ENCODE measurements at regions not wholly inside any gene's neighbourhood (a gene's known extent, or its start where the extent isn't known, plus 50 kb on each side); places are given as distances from the start of the nearest gene placed in this dataset.
A peak's percentile ranks its signal among the peaks of the same experiment; 100 is the strongest.

DNA sequence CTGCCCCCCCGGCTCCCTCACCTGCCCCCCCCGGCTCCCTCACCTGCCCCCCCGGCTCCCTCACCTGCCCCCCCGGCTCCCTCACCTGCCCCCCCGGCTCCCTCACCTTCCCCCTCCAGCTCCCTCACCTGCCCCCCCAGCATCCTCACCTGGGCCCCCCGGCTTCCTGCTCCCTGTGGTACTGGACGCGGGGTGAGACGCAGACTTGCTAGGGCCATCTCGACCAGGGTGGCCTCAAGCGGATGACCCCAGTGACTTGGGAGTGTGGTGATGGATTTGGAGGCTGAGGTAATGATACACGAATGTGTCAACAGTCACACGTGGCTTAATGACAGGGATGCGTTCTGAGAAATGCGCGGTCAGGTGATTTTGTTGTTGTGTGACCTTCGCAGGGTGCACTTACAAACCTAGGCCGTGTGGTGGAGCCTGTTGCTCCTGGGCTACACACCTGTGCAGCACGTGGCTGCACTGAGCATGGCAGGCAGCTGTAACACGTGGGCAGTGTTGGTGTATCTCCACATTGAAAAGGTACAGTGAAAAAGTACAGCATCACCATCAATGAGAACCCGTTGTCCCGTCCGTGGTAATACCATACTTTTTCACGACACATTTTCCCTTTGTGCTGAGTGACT lies 197.8 kb downstream of the TEX29 start:
- TF ChIP-seq, protein P1, sequence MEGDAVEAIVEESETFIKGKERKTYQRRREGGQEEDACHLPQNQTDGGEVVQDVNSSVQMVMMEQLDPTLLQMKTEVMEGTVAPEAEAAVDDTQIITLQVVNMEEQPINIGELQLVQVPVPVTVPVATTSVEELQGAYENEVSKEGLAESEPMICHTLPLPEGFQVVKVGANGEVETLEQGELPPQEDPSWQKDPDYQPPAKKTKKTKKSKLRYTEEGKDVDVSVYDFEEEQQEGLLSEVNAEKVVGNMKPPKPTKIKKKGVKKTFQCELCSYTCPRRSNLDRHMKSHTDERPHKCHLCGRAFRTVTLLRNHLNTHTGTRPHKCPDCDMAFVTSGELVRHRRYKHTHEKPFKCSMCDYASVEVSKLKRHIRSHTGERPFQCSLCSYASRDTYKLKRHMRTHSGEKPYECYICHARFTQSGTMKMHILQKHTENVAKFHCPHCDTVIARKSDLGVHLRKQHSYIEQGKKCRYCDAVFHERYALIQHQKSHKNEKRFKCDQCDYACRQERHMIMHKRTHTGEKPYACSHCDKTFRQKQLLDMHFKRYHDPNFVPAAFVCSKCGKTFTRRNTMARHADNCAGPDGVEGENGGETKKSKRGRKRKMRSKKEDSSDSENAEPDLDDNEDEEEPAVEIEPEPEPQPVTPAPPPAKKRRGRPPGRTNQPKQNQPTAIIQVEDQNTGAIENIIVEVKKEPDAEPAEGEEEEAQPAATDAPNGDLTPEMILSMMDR (IDR thresholded peaks at IDR 0.05): peak in 5 of 7 experiments; percentile 15 to 59 (median 46)
- no peak for TF ChIP-seq POLR2A (IDR thresholded peaks at IDR 0.05)

All from body of pancreas (tissue), 4 donors.